Keratinocyte (primary cell): ENCODE measurements at regions not wholly inside any gene's neighbourhood (a gene's known extent, or its start where the extent isn't known, plus 50 kb on each side); places are given as distances from the start of the nearest gene placed in this dataset.

ENCODE experiments used
- DNase-seq: peaks from one replicate; pipeline ENCODE4 v3.0.0-alpha.2; 2011; ENCODE audit warnings: low read depth, missing footprints, low spot score
- FAIRE-seq: peaks from 2 replicates; lab custom pipeline; 2011; peaks lifted over from hg19 to GRCh38; lab: Jason Lieb, UNC
- H2AFZ ChIP-seq: 2 replicates; pipeline ENCODE4 v1.6.0; 2012; ENCODE audit warnings: low read length, control low read depth, inconsistent platforms; ENCODE audit not compliant: control insufficient read depth
- H3K27ac ChIP-seq: 2 replicates; pipeline ENCODE4 v1.5.1; 2011; ENCODE audit warnings: low read length; ENCODE audit not compliant: control insufficient read depth, insufficient read depth
- H3K27me3 ChIP-seq: 3 replicates; pipeline ENCODE4 v1.6.0; 2011; ENCODE audit warnings: low read length; ENCODE audit not compliant: control insufficient read depth, insufficient read depth; ENCODE audit errors: extremely low read depth
- H3K36me3 ChIP-seq, 2 experiments: 2 replicates in 1 of 2; 3 replicates in 1 of 2; pipeline ENCODE4 v1.5.1; 2011; ENCODE audit warnings: low read length in 2 of 2, mild to moderate bottlenecking in 1 of 2; ENCODE audit not compliant: control insufficient read depth in 2 of 2, insufficient read depth in 2 of 2; ENCODE audit errors: extremely low read depth in 1 of 2
- H3K4me1 ChIP-seq: 3 replicates; pipeline ENCODE4 v1.5.1; 2011; ENCODE audit warnings: low read length; ENCODE audit not compliant: control insufficient read depth, insufficient read depth; ENCODE audit errors: extremely low read depth
- H3K4me2 ChIP-seq: 3 replicates; pipeline ENCODE4 v1.6.0; 2011; ENCODE audit warnings: low read depth, low read length; ENCODE audit not compliant: control insufficient read depth, insufficient read depth; ENCODE audit errors: extremely low read depth
- H3K4me3 ChIP-seq, 3 experiments: fragments of 200-600 bp in 1 of 3; sonication (generic) in 1 of 3; 2 replicates in 2 of 3; 3 replicates in 1 of 3; pipeline ENCODE4 v1.5.1; 2011 to 2016; ENCODE audit warnings: low read length in 3 of 3, mild to moderate bottlenecking in 3 of 3, control low read depth in 2 of 3, inconsistent platforms in 1 of 3, low read depth in 1 of 3, mixed read lengths in 1 of 3, mixed run types in 1 of 3, moderate library complexity in 1 of 3; ENCODE audit not compliant: control insufficient read depth in 2 of 3, insufficient read depth in 2 of 3; ENCODE audit errors: extremely low read depth in 1 of 3
- H3K79me2 ChIP-seq: 2 replicates; pipeline ENCODE4 v1.6.0; 2012; ENCODE audit warnings: low read length; ENCODE audit not compliant: control insufficient read depth, insufficient read depth
- H3K9ac ChIP-seq: 3 replicates; pipeline ENCODE4 v1.6.0; 2011; ENCODE audit warnings: low read length; ENCODE audit not compliant: control insufficient read depth, insufficient read depth; ENCODE audit errors: extremely low read depth
- H3K9me1 ChIP-seq: 3 replicates; pipeline ENCODE4 v1.6.0; 2011; ENCODE audit warnings: low read length; ENCODE audit not compliant: control insufficient read depth, insufficient read depth; ENCODE audit errors: extremely low read depth
- H3K9me3 ChIP-seq: 2 replicates; pipeline ENCODE4 v1.5.1; 2012; ENCODE audit warnings: low read depth, low read length; ENCODE audit not compliant: control insufficient read depth
- H4K20me1 ChIP-seq: 3 replicates; pipeline ENCODE4 v1.6.0; 2011; ENCODE audit warnings: low read length; ENCODE audit not compliant: control insufficient read depth, insufficient read depth; ENCODE audit errors: extremely low read depth
- EZH2 ChIP-seq: IDR thresholded peaks from one replicate; pipeline ENCODE4 v1.6.1; 2012; ENCODE audit warnings: inconsistent platforms, mild to moderate bottlenecking, low read length, moderate library complexity
- dilution Hi-C: fragments of 300-500 bp; cut with MboI; formaldehyde crosslinking; loops from one replicate; pipeline ENCODE4 v1.7.0; 2020; ENCODE audit warnings: low sequenced_read_pairs; ENCODE audit not compliant: extremely low pct_ligation_motif_present
- TF ChIP-seq, protein P1 (sequence below), 3 experiments: IDR thresholded peaks in 1 of 3; conservative IDR thresholded peaks in 1 of 3; optimal IDR thresholded peaks in 1 of 3; 2 replicates in 2 of 3; 3 replicates in 1 of 3; pipeline versions ENCODE3 to v1.5.1; 2011; ENCODE audit warnings: low read length in 3 of 3, mild to moderate bottlenecking in 3 of 3, moderate library complexity in 2 of 3, control low read depth in 1 of 3, inconsistent platforms in 1 of 3; ENCODE audit not compliant: insufficient read depth in 2 of 3; ENCODE audit errors: extremely low read depth in 1 of 3

DNA sequence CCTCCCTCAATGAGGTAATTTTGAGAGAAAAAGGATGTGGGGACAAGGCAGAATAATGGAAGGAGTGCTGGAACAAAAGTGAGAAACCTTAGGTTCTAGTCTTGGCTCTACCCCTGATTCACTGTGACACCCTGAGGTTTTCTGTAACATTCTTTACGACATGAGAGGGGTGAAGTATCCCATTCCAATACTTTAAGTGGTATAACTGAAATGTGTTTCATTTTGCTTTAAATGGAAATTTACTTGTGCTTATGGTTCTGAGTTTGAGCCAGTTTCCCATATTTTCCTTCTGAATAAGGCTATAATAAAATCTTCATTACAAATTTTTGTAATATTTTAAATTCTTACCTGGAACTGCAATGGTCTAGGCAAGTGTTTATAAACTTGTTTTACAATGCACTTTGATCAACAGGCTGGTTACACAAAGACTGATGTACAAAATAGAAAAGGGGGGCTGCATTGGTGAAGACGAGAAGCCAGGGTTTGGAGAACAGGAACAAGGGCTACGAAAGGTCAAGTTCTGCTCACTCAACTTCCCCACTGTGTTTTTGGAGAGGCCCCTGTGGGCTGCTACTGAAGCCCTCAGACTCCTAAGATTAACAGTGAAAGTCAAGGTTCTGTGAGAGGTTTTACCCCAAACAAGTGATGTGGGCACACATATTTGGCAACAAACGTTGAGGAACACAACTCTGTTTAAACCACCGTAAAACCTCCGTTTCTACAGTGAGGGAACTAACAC, 171.9 kb upstream of the ELL2 start:
- peaks cover 10% of the 10 kb centered on the region for H3K4me1 ChIP-seq
- TF ChIP-seq, protein P1, sequence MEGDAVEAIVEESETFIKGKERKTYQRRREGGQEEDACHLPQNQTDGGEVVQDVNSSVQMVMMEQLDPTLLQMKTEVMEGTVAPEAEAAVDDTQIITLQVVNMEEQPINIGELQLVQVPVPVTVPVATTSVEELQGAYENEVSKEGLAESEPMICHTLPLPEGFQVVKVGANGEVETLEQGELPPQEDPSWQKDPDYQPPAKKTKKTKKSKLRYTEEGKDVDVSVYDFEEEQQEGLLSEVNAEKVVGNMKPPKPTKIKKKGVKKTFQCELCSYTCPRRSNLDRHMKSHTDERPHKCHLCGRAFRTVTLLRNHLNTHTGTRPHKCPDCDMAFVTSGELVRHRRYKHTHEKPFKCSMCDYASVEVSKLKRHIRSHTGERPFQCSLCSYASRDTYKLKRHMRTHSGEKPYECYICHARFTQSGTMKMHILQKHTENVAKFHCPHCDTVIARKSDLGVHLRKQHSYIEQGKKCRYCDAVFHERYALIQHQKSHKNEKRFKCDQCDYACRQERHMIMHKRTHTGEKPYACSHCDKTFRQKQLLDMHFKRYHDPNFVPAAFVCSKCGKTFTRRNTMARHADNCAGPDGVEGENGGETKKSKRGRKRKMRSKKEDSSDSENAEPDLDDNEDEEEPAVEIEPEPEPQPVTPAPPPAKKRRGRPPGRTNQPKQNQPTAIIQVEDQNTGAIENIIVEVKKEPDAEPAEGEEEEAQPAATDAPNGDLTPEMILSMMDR (optimal IDR thresholded peaks at IDR 0.05 in 1 of 3, IDR thresholded peaks at IDR 0.05 in 1 of 3, conservative IDR thresholded peaks at IDR 0.05 in 1 of 3; ENCODE audit: extremely low read depth in 1 of 3, insufficient read depth in 2 of 3, low read length in 3 of 3): no peak
- TF ChIP-seq EZH2: no peak

DNA sequence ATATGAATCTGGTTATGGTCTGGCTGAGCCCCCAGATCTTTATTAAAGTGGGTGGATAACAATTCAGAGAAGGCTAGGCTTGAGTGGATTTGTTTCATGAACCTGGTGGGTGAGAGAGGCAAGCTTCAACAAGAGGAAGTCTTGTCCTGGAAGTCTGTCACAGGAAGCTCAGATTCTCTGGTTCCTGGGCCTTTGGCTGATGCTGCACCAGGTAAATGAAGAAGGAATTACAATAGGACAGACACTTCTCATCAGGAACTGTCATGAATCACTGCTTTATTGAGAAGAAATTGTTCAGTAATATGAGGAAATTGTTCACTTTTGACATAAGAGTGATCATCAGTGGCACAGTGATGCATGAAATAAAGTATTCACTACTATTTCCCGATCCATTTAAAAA, 167.6 kb upstream of the ELL2 start:
- Histone ChIP-seq H3K4me3 (no peak overlapping the region), H3K4me1 (peaks cover 44% of the 10 kb centered on the region), H3K9me3 (no peaks in the 10 kb centered on the region), H3K9ac (no peak overlapping the region), H3K9me1 (no peaks in the 10 kb centered on the region), H3K4me2 (no peak overlapping the region), H3K79me2 (peaks cover 2% of the 10 kb centered on the region), H3K36me3 (no peaks in the 10 kb centered on the region), H4K20me1 (no peaks in the 10 kb centered on the region), H3K27ac (no peak overlapping the region), H3K27me3 (no peaks in the 10 kb centered on the region), H2AFZ (no peak overlapping the region)
- dilution Hi-C loops: no loop called here
- TF ChIP-seq, protein P1 (optimal IDR thresholded peaks at IDR 0.05 in 1 of 3, IDR thresholded peaks at IDR 0.05 in 1 of 3, conservative IDR thresholded peaks at IDR 0.05 in 1 of 3; ENCODE audit: extremely low read depth in 1 of 3, insufficient read depth in 2 of 3, low read length in 3 of 3): no peak
- TF ChIP-seq EZH2: no peak
- peak; percentile 81 for FAIRE-seq
- no peak for DNase-seq

More for the DNA sequence above, 171.9 kb upstream of the ELL2 start:
- no peaks in the 10 kb centered on the region for H3K27me3 ChIP-seq
- DNase-seq (no peak), FAIRE-seq (peak; percentile 13)
- no peaks in the 10 kb centered on the region for H3K9me3 ChIP-seq
- H3K36me3 ChIP-seq: no peaks in the 10 kb centered on the region
- H3K9ac ChIP-seq: no peak overlapping the region
- dilution Hi-C loops: no loop called here
- H3K4me3 ChIP-seq: no peak overlapping the region
- no peak overlapping the region for H3K27ac ChIP-seq
- H3K4me2 ChIP-seq: no peak overlapping the region
- H2AFZ ChIP-seq: no peak overlapping the region
- no peaks in the 10 kb centered on the region for H3K9me1 ChIP-seq
- no peaks in the 10 kb centered on the region for H4K20me1 ChIP-seq
- H3K79me2 ChIP-seq: no peaks in the 10 kb centered on the region
